CMK (cell line): ENCODE measurements at regions not wholly inside any gene's neighbourhood (a gene's known extent, or its start where the extent isn't known, plus 50 kb on each side); places are given as distances from the start of the nearest gene placed in this dataset.
A peak's percentile ranks its signal among the peaks of the same experiment; 100 is the strongest.
"Not testable (repeated sequence)": the region's sequence is repeated elsewhere in the genome, so short reads cannot be mapped to it uniquely, and the experiment has no call there.

Experiments used
- DNase-seq: peaks from one replicate; pipeline ENCODE4 v3.0.0-alpha.2; 2010; ENCODE audit warnings: low read depth

DNA sequence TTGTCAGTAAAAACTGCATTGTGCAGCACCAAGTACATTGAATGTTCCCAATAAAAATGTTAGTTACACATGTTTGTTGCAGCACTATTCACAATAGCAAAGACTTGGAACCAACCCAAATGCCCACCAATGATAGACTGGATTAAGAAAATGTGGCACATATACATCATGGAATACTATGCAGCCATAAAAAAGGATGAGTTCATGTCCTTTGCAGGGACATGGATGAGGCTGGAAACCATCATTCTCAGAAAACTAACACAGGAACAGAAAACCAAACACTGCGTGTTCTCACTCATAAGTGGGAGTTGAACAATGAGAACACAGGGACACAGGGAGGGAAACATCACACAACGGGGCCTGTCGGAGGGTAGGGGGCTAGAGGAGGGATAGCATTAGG is 401.3 kb upstream of the NR5A2 start:
- not testable (repeated sequence) for DNase-seq

DNA sequence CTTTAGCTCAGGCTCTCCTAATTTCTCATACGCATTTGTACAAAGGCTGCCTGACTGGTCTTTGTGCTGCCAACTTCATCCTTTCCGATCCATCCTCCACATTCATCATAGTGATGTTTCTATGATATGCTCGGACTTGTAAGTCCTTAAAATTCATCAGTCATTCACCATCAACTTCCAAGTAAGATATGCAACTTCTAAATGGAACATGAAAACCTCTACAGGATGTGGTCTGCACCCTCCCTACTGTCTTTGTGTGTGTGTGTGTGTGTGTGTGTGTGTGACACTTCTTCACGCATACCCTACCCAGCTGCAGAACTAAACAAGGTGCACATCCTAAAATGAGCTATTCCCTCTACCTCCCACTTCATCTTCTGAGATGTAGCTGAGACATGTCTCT is 397.9 kb upstream of the NR5A2 start:
- DNase-seq: no peak

DNA sequence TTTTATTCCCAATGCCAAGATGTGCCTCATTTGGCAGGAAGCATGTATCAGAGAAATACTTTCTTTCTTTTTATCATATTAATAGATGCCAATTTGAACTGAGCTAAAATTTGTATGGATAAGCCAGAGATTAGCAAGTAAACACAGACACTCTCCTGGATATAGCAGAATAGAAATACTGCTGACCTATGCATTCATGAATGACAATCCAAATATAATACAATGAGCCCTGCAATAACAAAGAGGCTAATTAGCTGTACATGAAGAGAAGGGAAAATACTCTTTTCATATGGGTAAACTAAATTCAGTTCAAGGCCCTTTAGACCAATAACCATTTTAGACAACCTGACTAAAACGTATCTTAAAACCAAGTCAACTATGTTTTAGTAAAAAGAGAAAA is 388.1 kb upstream of the NR5A2 start:
- DNase-seq: no peak

DNA sequence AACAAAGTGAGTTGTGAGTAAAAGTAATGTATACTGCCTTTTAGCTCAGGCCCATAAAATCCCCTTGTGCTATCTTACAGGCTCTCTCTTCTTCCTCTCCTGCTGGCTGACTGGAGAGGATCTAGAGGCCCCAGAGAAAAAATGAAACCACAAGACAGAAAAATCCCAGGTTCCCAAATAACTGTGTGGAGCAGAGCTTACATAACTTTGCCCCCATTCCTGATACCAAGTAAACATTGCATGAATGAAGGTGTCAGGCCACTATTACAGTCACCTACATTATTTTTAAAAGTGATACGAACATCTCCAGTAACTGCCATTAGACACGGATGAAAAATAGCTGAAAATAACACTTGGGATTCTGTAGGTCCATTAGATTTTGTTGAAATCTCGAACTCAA is 386.0 kb upstream of the NR5A2 start:
- DNase-seq: no peak

DNA sequence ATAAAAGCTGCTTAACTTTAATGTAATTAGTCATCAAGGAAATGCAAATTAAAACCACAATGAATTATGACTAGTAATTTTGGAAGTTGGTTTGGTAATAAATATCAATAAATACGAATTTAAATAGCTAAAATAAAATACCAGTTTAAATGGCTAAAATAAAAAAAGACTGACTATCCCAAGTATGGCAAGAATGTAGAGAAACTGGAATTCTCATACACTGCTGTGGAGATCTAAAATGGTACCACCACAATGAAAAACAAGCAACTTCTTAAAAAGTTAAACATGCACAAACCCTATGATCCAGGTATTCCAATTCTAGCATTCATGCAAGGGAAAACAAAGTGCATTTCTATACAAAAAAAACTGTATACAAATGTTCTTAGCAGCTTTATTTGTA is 382.6 kb upstream of the NR5A2 start:
- no peak for DNase-seq

DNA sequence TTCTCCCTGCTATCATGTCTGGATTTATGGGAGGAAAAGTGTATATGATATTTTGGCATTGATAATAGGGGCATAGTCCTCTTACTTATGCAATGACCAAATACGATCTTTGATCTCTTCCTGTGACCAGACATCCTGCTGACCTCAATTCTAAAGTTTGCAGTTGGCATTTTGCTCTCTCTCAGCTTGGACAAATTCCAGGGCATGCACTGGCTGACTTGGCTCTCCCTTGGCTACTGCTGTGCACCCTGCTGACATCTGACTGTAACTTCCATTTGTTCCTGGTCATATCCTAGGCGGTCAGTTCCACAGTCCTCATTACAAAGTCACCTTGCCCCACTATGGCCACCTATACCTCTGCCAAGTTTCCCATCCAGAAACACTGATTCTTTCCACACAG is 380.7 kb upstream of the NR5A2 start:
- no peak for DNase-seq

DNA sequence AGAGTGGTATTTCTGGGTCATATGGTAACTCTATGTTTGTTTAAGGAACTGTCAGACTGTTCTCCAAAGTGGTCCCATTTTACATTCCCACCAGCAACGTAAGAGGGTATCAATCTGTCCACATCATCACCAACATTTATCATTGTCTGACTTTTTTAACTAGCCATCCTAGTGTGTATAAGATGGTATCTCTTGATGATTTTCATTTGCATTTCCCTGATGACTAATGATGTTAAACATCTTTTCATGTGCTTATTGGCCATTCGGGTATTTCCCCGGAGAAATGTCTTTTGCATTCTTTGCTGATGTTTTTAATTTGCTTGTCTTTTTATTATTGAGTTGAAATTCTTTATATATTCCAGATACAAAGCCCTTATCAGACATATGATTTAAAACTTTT is 370.1 kb upstream of the NR5A2 start:
- DNase-seq: no peak

DNA sequence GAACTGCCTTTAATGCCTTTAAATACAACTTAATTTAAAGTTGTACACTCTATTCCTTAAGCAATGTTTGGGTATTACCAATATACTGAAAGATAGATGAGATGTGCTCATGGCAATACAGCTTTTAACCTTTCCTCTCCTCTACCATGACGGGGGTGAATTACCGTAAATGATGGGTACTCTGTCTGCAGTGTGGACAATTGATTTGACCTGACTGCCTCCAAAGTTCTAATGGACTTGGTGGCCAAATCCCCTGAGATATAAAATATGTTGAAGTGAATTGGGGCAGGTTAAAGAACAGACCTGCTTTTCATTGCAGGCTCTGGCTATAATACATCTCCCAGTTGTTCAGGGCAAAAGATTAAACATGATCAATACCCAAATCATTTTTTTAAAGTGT is 367.4 kb upstream of the NR5A2 start:
- no peak for DNase-seq

DNA sequence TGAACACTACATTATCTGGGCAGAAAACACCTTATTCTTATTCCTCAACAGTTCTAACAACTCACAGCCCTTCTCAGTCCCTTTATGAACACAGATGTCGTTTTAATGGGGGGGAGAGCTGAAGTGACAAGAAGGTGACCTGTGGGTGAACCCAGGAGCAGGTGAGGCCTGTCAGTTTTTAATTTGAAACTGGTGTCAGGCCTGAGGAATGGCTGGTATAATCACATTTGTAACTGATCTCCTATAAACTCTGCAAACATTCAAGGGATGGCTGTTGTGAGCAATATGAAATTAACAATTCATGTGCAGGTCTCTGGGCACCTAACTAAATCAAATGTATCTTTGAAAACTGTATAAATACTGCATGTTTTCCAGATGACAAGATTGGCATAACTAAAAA is 362.1 kb upstream of the NR5A2 start:
- no peak for DNase-seq

DNA sequence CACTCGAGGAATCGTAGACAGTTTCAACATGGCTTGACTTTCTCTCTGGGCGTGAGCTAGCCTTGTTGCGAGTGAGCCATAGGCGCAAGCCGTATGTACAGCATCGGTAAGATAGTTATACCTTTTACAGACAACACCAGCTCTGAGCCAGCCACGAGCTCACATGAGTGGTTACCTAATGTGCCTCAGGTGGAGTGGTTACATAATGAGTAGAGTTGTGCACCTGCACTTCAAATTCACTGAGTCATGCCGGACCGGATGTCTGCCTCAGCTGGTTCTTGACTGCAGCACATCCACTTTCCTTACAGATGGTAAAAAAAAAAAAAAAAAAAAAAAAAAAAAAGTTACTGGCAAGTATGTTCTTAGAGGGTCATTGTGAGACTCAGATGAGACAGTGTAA is 360.4 kb upstream of the NR5A2 start:
- no peak for DNase-seq

DNA sequence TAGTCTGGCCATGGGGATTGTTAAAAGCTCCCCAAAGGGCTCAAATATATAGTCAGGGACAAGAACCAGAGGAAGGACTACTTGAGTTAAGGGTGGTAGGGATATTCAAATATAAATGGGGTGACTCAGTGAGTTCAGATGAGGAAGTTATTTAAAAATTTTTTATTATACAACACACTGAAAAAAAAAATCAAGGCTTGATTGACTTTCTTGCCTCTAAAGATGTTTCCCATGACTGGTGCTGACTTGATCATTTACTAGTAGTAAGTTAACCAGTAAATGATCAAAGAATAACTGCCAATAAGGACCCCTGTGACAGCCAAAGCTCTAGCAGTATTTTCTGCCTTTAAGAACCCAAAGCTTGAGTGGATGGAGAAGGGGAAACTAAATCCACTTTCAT is 357.6 kb upstream of the NR5A2 start:
- no peak for DNase-seq

DNA sequence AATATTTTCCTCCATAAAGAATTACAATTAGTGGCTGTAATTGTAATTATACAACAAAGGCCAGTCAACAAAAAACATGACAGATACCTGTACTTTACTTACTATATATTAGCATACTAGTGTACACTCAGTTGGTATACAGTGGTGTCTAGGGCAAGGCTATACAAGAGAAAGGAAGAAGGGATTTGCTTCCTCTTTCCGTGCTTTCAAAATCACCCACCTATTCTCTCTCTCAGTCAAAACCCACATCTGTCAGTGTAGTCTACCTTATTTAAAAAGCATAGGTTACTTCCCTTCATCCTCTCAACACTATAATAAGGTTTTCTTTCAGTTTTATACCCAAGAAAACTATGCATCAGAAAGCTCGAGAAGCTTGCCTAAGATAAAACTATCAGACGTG is 355.8 kb upstream of the NR5A2 start:
- no peak for DNase-seq

DNA sequence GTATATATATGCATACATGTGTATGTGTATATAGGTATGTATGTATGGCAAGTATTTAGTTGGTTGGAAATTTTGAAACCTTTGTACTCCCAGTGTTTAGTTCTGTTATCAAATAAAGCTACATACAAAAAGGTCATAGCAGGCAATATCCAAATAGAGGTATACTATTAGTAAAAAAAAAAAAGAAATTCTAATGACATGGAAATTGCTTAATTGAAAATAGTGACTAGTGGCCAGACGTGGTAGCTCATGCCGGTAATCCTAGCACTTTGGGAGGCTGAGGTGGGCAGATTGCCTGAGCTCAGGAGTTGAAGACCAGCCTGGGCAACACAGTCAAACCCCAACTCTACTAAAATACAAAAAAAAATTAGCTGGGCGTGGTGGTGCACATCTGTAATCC is 351.6 kb upstream of the NR5A2 start:
- no peak for DNase-seq

DNA sequence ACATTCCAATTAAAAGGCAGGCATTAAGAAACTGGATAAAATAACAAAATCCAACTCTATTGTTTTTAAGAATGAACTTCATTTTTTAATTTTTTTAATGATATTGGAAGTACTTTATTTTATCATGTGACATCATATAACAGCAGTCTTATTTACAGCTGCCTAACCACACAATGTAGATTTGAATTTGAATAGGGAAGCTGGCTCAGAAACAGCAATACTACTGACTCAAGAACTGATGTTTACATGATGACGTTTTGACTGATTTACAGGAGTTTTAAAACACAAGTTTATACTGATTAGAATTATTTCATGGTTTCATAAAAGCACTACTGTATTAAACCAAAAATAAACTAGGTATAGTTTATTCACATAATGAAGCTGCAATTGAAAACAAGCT is 348.7 kb upstream of the NR5A2 start:
- DNase-seq: no peak

DNA sequence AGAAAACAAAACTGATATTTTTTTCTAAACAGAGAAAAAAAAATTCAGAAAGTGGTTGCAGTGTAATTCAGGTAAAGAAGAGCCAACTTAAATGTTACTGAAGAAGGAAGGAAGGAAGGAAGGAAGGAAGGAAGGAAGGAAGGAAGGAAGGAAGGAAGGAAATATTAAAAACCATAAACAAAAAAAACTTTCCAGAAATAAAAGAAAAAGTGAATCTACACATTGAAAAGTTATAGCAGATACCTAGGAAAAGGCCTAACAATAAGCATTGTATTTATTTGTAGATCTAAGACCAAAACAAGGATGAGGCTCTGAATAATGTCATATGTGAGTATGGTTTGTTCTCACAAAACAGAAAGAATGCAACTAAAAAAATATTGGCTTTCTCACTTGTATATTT is 345.4 kb upstream of the NR5A2 start:
- no peak for DNase-seq

DNA sequence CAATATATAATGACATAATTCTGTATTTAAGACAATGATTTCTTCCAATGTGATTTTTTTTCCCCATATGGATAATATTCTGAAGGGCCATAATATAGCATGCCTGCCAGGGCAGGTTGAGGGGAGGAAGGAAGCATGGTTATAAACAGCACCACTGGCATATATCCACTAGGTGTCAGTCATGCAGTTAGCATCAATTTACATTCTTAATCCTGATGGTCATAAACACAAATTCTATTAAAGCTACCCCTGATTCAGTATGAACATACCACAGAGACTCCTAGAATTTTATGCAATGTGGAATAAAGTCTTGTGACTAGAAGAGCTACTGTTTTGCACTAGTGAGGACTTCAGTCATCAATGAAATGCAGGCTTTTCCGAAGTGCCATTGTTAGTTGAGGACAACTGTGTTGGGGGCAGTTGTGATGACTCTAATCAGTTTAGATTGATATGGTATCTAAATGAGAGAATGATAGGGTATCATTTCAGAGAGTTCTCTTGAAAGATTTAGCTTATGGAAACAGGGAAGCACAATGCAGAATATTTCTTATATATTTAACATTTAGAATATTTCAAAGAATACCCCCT is 342.7 kb upstream of the NR5A2 start:
- DNase-seq: peak; percentile 38

DNA sequence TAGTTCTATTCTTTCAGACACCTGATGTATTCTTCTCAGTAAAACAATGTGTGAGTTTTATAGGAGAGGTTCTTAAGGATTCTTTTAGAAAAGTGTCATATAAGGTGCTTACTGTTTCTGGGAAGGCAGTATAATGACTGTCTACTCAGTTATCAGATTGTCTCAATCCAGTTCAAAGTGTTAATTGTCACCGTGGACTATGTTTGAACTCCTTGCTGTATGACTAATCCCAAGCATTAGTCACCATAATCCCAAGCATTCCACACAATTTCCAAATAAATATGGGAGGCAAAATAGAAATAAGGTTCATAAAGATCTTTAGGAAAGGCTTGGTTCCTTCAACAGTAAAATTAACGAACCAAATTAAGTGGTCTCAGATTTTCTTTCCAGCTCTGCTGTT is 342.1 kb upstream of the NR5A2 start:
- DNase-seq: no peak

DNA sequence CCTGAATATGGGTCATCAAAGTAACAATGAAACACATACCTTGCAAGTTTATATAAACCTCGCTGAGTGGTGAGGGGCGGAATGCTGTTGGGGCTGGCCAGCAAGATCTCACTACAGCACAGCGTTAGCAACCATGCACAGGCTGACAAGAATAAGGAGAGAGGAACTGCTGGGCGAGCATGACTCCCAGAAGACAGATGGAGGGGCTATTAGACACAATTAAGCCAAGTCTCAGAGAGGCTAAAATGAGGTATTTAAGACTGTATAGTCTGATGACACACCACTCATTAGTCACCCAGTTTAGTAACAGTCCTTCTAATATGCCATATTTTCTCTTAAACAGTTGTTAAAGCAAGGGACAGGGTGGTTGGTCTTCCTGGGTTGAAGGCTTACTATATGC is 340.2 kb upstream of the NR5A2 start:
- DNase-seq: no peak

DNA sequence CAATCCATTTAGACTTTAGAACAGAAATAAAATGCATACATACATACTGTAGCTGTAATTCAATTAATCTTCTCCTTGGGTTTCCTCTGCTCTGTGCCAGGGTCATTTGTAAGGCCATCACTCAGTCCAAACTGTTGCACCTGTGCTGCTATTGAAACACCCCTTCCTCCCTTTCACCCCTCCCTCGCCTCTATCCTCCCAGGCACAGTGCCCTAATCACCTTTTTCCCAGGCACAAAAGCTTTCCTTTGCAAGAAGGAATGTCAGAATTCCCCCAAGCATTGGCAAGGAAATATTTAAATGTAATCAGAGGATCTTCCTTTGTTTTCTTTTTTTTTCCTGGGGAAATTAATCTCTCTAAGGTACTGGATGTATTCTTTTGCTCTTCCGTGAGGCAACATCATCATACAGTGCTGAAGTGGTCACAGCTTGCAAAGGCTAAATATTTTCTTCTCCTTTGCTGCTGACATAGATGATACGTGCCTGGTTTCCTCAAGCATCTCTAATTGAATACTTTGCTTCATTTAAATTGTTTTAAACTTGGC is 339.3 kb upstream of the NR5A2 start:
- DNase-seq: no peak

DNA sequence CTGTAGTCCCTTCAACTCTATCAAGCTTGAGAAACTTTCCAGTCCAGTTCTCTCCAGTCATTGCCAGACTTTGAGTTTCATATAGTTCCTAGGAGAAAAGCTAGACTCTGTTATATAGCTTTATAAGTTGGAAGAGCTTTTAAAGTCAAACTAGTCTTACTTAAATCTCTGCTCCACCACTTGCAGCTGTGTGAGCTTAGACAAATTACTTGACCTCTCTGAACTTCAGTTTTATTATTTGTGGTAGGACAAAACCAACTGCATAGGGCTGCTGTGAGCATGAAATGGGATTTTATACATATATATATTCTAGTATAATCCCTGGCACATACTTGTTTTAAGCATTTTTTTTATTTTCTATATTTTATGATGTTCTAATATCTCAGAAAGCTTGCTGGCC is 338.7 kb upstream of the NR5A2 start:
- no peak for DNase-seq

DNA sequence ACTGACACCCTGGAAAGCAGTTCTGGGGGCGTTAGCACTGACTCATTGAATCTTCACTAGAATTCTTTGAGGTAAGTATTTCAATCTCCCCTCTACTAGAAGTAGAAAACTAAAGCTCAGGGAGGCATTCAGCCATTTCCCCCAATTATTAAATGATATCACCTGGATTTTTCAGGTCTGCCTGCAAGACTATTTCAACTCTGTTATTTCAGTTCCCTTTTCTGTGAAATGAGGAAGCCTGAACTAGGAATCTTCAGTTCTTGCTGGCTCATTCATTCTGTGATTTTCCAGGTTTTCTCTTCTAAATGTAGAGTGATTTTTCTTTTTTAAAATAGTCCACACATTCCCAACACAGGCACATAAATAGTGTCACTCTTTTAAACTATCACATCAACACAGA is 337.0 kb upstream of the NR5A2 start:
- DNase-seq: no peak

DNA sequence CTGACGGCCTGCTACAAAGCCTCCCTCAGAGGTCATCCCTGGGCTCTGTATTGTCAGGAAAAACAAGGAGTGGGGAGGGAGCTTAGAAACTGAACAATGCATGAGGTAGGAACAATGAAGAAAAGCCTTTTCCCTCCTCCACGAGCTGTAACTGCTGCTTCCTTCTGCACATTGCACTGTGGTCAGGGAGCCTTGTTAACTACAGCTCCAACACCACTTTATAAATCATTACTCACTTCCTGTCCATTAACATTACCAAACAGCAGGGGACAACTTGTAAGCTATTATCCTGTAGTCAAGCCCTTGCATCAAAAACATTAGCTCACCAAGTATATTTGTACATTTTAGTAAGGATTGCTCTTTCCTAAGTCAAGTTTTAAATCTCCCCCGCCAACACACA is 336.0 kb upstream of the NR5A2 start:
- DNase-seq: peak; percentile 37

DNA sequence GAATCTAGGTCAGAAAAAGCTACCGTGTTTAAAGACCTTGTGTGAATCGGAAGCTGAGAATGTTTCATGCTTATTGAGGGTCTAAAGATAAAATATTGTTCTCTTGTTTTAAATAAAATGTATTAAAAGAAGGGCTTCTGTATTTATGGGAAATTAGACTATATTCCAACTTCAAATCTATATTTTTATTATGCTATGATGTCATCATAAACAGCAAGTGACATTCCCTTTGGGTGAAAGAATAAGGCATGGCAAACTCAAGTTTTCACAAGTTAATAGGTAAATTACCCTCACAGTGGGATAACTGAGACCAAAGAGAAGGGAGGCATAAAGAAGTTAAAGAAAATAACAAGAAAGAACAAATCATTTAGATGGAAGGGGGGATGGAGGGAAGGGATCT is 333.8 kb upstream of the NR5A2 start:
- no peak for DNase-seq

DNA sequence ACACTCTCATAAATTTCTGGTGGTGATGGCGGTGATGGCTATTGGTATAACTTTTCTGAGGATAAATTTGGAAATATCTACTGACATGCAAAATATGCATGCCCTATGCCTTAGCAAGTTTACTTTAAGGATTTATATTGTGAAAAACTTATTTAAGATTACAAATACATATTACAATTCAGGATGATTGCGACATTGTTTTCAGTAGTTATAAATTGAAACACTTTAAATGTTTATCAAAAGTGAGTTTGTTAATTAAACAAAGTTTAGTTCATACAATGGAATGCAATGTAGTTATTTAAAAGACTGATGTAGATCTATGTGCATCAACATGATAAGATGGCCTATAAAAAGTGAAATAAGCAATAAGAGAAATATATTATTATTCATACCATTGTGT is 331.3 kb upstream of the NR5A2 start:
- DNase-seq: no peak

DNA sequence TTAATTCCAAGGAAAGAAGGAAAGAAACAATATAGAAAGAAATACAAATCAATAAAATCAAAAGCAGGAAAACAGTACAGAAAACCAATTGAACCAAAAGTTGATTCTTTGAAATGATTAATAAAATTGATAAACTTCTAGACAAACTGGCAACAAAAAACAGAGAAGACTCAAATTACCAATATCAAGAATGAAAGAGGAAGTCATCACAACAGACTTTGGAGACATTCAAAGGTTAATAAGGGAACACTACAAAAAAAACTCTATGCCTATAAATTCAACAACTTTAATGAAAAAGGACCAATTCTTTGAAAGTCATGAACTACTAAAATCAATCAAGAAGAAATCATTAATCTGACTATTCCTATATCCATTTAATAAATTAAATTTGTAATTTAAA is 329.3 kb upstream of the NR5A2 start:
- DNase-seq: no peak
